Right lobe of liver (tissue), 4 donors: ENCODE measurements at regions not wholly inside any gene's neighbourhood (a gene's known extent, or its start where the extent isn't known, plus 50 kb on each side); places are given as distances from the start of the nearest gene placed in this dataset.

Experiments used
- CTCF ChIP-seq, 4 donors: fragments of 200-600 bp in 3 of 4; fragments of 450-650 bp in 1 of 4; IDR thresholded peaks; one replicate each; pipeline versions ENCODE4 v1.5.1 to v1.8.0; 2016 to 2022; ENCODE audit warnings: antibody characterized with exemption in 4 of 4, mild to moderate bottlenecking in 2 of 4
- POLR2A ChIP-seq: fragments of 450-650 bp; IDR thresholded peaks from one replicate; pipeline ENCODE4 v1.6.1; 2017; ENCODE audit warnings: antibody characterized with exemption, mild to moderate bottlenecking
- donor health status: DM: no; HTN: no; CAD: no.
- donor health status: DM: no; HTN: no; CAD: no.
- donor health status: DM: no; HTN: yes; CAD: no.

- no peak for TF ChIP-seq POLR2A
- TF ChIP-seq CTCF (IDR thresholded peaks at IDR 0.05), result no peak
Measured at GRCh38 chr10:47246406-47247147, 53.4 kb upstream of the GDF10 start.
